Ammon's horn (tissue), 1 donor: ENCODE measurements at regions not wholly inside any gene's neighbourhood (a gene's known extent, or its start where the extent isn't known, plus 50 kb on each side); places are given as distances from the start of the nearest gene placed in this dataset.
"Not testable (repeated sequence)": the region's sequence is repeated elsewhere in the genome, so short reads cannot be mapped to it uniquely, and the experiment has no call there.

Experiments
- DNase-seq: peaks from one replicate; pipeline ENCODE4 v3.0.0-alpha.2; 2016; ENCODE audit warnings: low spot score

DNA sequence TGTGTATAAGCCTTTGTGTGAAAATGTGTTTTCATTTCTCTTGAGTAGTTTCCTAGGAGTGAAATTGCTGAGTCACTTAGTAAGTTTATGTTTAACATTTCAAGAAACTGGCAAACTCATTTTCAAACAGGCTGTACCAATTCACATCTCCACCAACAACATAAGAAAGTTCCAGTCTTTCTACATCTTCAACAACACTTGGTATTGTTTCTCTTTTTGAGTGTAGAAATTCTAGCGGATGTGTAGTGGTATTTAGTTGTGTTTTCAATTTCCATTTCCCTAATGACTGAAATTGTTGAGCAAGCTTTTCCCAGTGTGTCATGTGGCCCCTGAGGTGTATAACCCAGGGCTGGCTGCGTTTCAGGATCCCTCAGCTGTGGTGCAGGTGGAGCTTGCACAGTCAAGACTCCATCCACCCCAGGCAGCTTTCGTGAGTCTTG is 258.5 kb downstream of the PDCD6IP start:
- DNase-seq, result no peak

DNA sequence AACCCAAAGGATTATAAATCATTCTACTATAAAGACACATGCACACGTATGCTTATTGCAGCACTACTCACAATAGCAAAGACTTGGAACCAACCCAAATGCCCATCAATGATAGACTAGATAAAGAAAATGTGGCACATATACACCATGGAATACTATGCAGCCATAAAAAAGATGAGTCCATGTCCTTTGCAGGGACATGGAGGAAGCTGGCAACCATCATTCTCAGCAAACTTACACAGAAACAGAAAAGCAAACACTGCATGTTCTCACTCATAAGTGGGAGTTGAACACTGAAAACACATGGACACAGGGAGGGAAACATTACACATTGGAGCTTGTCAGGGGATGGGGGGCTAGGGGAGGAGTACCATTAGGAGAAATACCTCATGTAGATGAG is 262.6 kb downstream of the PDCD6IP start:
- DNase-seq, result not testable (repeated sequence)

DNA sequence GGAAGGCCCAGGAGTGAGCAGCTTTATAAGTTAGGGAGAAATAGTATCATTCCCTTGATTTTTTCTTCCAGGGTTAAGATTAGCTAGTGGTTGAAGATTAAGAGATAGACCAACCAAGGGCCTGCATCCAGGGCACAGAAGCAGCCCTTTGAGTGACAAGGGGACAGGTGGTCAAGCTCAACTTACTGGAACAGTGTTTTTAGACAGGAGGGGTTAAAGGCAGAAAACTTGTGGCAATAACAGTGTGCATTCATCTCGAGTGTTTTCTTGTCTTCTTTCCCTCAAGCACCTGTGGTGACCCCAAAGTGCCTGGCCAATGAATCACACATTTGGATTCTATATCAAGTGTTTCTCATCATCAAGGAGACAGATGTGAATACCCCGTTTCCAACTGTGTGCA is 267.5 kb downstream of the PDCD6IP start:
- no peak for DNase-seq

DNA sequence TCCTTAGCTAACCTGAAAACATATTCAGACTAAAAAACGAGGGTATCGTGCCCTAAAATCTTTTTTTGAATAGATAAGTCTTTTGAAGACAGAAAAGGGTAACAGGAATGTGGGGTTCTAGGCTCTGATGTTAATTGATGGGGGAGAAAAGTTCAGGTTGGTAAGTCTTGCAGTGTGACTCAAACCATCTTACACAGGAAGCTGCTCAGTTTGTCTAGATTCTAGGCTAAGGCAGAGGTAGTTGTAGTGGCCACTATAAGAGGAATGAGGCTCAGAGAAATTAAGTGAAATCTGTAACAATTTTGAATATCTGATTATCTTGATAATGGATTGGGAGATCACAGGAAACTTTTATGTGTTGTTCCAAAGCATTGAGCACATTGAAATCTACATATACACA is 267.9 kb downstream of the PDCD6IP start:
- DNase-seq, result no peak

DNA sequence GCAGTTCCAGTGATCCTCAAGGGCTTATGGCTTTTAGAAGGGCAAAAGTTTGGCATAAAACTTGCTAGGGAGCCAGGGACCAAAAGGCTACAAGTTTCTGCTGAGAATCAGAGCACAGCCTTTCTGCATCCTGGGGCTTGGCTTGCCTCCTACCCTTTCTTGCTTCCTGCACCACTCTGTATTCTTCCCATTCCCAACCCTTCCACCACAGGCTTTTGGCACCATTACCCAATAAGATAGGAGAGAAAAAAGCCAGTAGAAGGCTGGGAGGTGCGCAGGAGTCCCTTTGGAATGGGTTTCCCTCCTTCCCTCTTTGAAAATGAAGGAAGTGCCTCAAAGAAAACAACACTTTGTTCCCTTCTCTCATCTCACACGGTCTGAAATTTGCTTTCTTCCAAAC is 268.6 kb downstream of the PDCD6IP start:
- no peak for DNase-seq

DNA sequence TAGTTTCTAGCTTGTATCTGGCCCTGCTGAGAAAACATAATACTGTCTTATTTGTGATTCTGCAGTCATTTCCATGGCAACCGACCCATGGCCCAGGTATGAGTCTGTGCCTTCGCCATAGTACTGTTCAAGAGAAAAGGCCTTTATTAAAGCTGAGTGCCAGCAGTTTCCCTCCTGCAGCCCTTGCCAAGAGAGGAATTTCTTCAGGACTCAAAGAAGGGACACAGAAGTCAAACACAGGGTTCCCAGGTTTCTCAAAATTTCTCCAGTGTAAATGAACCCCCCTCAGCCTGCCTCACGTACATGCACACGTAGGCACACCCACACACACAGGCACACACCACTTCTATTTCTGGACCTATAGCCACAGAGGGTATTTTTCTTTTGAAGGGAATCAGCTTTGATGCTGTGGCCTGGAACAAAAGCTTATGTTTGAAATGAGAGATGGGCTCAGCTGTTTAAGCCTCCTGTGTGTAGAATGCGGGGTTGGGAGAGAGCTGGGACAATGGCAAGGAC is 269.2 kb downstream of the PDCD6IP start:
- no peak for DNase-seq

DNA sequence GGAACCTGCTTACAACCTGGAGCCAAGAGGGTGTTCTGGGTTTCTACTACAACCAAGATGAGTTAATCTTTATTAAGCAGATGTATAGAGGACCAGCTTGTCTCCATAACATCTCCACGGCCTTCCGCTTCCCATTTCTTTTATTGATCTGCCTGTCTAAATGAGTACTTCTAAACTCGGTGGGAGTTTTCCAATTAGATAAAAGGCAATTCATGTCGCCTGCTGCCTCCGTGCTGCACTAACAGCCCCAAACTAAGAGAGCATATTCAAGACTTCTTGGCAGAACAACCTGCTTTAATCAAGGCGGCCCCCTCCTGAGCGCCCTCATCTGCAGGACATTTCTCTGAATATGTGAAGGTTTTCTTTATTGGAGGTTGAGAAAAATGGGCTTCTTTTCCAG is 270.1 kb downstream of the PDCD6IP start:
- no peak for DNase-seq

DNA sequence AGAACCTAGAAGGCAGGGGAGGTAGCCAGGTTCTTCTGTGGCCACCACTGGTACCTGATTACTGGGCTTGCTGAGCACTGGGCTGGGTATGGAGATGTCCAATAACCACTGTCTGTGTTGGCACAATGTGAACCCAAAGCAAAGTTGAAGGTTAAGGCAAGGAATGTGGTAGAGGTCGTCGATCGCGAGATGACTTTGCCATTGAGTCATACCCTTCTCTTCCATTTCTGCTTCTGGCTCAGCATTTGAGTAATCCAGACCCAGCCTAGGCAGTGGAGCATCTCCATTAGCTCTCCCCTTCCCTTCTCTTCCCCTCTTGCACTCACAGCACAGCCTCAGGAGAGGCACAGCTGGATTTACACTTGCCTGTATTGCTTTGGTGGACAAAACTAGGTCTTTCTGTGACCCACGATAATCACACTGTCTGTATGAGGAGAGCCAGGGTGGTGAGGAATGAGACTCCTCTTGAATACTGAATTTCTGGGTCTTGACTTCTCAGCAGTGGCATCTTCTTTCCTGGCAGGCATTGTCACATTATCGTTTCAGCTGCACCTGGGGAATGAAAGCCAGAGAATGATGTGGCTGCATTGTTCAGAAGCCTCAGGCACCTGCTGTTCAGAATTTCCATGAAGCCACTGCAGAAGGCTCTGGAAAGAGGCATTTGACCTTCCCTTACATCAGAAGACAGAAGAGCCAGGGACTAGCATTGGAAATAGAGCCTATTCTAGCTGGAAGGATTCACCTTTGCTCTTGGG is 272.6 kb downstream of the PDCD6IP start:
- no peak for DNase-seq

DNA sequence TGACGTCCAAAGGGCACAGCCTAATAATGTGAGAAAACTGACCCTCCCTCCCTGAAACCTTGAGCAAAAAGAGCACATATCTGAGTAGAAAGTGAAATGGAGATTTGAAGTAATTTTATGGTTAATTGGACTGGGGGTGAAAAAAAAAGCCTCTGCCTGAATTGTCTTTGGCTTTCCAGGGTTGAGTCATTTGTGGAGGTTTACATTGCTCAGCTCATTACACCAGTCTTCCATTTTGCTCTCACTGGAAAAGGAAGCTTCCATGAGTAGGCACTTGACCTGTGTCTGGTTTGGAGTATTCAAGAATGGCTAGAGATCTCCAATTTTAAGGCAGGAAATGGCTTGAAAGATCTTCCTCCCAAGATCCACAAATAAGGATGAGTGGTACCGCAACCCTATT is 273.9 kb downstream of the PDCD6IP start:
- DNase-seq, result no peak

DNA sequence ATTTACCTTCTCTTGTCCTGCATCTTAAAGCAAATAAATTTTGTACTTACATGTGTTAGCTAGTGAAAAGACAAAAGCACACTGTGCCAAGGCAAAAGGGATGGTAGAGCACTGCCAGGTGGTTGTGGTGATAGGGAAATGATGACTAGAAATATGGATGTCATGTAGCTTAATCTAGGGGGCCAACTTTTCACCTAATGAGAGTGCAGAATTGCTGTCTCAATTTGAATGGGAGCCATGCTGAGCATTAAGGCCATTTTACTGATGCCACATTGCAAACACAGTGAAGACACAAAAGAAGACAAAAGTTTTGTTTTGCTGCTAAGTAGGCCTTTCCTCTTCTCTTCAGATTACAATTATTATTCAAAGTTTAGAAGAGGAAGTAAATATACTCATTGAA is 274.7 kb downstream of the PDCD6IP start:
- no peak for DNase-seq

DNA sequence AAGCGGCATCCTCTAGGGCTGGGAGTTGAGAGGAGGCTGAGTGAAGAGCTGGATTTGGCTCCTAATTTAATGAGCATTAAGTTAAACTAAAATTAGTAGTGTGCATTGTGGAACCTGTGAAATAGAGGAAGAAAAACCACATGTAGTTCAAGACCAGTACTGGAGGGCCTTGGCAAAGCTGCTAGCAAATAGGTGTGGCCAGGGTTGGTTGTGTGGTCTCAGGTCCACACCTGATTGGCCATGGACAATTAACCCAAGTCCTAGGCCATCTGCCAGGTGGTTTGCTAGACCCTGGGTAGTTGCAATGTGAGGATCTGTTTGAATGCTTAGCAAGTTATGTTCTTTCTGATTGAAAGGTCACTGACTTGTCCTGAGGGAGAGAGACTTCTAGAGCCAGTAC is 275.5 kb downstream of the PDCD6IP start:
- no peak for DNase-seq

DNA sequence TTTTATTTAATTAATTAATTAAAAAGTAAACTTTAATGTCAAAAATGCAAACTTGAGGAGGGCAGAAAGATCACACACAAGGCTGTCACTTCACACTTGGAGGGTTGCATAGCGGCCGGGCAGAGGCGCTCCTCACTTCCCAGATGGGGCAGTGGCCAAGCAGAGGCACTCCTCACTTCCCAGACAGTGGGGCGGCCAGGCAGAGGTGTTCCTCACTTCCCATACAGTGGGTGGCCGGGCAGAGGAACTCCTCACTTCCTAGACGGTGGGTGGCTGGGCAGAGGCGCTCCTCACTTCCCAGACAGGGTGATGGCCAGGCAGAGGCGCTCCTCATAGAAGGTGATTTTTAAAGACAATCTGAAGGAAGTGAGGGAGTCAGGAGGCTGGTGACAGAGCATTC is 277.5 kb downstream of the PDCD6IP start:
- no peak for DNase-seq

DNA sequence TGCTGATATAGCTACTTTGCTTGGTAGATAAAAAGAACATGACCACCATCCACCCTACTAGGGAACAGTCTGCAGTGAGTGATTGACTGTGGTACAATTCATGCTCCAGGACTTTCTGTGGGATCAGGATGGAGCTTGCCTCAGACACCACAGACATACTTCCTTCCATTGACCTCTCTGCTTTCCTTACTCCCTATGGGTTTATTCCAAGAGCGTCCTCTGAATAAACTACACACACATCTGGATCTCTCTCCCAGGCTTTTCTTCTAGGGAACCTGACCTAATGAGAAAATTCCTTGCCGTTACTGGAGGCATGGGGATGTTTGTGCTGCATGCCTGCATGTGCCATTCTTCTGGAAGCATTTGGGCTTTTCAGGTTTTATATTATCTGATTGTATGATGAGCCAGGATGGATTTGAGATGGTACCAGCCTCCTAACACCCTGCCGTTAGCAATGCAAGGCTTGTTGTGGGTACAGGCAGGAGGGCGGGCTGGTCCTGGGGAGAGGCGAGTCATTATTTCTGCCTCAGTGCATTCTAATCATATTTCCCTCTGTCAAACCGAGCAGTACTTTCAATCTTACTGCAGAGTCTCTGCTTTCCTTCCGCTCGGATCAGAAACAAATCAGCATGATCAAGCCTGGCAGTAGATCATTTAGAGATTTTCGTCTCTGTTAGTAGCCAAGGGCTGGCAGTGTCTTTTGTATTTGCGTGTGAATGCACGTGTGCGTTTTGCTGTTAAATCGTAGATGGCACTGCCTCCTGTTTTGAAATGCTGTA is 279.2 kb downstream of the PDCD6IP start:
- no peak for DNase-seq

DNA sequence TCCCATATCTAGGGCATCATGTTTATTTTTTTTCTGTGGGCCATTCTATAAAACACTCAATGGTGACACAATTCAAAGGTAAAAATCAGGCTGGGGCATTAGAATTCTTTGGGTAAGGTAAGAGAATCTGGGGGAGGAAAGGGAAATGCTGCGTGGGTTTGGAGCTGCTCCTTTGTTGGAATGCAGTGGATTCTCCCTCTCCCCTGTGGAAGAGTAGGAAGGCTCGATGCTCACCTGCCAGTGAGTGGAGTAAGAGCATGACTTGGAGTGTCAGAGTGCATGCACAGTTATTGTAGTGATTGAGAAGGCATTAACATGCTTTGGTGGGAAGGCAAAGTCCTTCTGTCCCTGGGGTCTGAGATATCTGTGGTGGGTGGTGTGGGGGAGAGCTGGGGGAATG is 280.0 kb downstream of the PDCD6IP start:
- no peak for DNase-seq

DNA sequence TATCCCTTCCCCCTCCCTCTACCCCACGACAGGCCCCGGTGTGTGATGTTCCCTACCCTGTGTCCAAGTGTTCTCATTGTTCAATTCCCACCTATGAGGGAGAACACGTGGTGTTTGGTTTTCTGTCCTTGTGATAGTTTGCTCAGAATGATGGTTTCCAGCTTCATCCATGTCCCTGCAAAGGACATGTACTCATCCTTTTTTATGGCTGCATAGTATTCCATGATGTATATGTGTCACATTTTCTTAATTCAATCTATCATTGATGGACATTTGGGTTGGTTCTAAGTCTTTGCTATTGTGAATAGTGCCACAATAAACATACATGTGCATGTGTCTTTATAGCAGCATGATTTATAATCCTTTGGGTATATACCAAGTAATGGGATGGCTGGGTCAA is 281.4 kb downstream of the PDCD6IP start:
- DNase-seq, result not testable (repeated sequence)

DNA sequence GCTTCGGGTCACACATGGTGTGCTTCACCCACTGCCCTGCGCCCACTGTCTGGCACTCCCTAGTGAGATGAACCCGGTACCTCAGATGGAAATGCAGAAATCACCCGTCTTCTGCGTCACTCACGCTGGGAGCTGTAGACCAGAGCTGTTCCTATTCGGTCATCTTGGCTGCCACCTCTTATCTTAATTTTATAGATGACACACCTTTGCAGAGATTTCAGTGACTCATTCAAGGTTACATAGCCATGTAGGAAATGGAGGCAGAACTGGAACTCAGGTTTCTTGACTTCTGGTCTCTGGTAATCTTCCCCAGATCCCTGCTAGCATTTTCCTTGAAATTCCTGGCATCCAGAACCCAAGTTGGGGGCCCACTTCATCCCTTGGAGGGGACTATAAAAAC is 291.9 kb downstream of the PDCD6IP start:
- DNase-seq, result not testable (repeated sequence)

DNA sequence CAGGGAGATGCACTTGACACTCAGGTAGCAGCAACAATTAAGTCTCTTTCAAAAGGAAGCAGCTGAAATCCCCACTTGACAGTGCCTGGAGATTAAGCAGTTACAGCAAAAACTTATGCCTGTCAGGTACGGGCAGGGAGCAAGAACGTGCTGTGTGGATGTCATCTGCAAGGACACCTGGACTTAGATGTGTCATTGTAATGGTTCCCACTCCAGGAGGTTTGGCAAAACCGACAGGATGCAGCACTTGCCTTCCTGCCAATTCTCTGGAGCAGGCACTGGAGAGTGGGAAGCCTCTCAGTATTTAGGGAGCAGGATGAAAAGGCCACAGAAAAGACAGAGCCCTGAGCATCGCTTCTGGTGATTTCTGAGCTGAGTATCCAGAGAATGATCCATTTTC is 292.4 kb downstream of the PDCD6IP start:
- DNase-seq, result no peak

DNA sequence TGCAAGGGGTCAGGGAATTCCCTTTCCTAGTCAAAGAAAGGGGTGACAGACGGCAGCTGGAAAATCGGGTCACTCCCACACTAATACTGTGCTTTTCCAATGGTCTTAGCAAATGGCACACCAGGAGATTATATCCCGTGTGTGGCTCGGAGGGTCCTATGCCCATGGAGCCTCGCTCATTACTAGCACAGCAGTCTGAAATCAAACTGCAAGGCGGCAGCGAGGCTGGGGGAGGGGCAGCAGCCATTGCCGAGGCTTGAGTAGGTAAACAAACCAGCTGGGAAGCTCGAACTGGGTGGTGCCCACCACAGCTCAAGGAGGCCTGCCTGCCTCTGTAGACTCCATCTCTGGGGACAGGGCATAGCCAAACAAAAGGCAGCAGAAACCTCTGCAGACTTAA is 295.9 kb downstream of the PDCD6IP start:
- not testable (repeated sequence) for DNase-seq

DNA sequence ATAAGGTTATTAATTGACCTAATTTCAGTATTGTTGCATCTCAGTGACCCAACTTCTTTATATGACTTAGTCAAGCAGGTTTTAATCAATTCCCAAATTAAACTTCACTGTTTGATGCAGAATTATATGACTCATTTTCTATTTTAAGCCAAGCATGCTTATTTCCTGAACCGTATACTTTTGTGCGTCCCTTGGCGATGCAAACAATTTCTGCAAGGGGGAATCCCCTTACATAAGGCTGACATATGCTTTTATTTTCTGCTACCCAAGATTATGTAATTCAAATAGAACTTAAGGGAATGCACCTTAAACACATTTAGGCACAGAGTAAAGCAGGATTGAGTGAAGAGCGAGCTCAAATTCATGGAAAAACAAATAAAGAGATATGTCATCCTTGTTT is 303.9 kb downstream of the PDCD6IP start:
- DNase-seq, result no peak

DNA sequence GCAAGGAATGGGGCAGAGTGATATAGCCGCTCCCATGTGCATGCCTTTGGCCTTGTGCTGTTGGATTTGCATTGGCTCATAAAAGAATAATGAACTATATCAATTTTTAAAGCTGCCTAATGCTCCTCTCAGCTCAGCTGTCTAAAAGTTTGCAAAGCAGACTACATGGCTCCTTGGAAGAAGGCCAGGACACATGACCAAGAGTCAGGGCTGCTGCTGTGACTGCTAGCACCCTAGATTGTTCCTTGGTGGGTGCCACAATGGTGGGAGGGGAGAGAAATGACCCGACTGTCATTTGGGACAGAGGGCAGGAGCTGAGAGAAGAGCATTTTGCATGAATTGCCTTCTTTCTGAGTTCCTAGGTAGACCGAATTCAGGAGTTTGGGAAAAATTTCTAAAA is 307.9 kb downstream of the PDCD6IP start:
- DNase-seq, result no peak

DNA sequence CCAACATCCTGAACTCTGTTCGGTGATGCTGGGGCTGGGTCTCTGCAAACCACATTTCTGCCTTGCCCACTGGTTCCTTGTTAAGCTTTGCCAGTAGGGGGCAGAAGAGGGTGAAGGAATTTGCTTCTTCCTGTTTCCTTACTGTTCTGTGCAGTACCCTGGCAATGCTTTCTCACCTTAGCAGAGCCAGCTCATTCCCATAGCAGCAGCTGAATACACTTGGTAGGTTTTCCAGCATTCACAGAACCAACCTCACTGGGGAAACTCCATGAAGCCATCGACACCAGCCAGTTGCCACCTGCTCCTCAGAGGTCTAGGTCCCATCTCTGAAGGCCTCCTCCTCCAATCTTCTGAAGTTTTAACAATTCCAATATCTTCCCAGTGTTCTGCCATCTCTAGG is 308.4 kb downstream of the PDCD6IP start:
- DNase-seq, result peak; percentile 16

DNA sequence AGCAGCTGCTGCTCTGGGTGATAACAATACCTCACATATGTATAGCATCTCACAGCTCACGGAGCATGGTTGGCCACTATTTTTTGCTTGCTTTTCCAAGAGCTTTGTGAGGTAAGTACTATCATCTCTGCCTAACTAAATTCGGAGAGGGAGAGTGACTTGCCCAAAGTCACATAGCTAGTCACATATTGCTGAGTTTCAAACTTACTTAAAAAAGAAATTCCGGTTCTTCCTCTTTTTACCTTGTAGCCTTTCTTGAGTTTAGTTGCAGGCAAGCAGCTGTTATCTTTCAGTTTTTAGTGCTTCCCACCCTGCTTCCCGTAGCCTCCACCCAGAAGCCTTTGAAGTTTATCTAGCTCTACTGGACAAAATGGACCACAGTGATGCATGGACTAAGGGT is 309.2 kb downstream of the PDCD6IP start:
- DNase-seq, result no peak

DNA sequence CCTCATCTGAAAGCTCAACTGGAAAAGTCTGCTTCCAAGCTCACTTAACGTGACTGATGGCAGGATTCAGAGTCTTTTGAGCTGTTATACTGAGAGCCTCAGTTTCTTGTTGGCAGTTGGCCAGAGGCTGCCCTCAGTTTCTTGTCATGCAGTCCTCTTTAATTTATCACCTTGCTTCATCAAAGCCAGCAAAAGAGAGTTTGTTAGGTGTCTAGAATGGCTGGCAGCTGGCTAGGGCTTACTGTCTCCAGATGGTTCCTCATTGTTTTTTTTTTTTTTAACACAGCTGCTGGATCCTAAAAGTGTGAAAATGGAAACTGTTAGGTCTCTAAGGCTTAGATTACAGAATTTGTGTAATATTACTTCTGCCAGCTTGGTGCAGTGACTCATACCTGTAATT is 310.6 kb downstream of the PDCD6IP start:
- no peak for DNase-seq
